SIG-M5 treated with dmso at 0.1 percent for 504 hours (cell line): ENCODE measurements at regions not wholly inside any gene's neighbourhood (a gene's known extent, or its start where the extent isn't known, plus 50 kb on each side); places are given as distances from the start of the nearest gene placed in this dataset.
"Not testable (repeated sequence)": the region's sequence is repeated elsewhere in the genome, so short reads cannot be mapped to it uniquely, and the experiment has no call there.

Source experiments
- DNase-seq: peaks from one replicate; lab custom pipeline; 2025; ENCODE audit not compliant: unreplicated experiment; lab: John Stamatoyannopoulos, UW

- DNase-seq = no peak
Measured at GRCh38 chr2:77720115-77720514, 197.9 kb upstream of the LRRTM4 start.

- DNase-seq = no peak
Measured at GRCh38 chr2:77721593-77721992, 199.4 kb upstream of the LRRTM4 start.

GRCh38 chr2:77725045-77725444 lies 202.9 kb upstream of the LRRTM4 start:
- no peak for DNase-seq

- not testable (repeated sequence) for DNase-seq
Measured at GRCh38 chr2:77734662-77735340, 212.6 kb upstream of the LRRTM4 start.

GRCh38 chr2:77737236-77737635 lies 215.1 kb upstream of the LRRTM4 start:
- no peak for DNase-seq

- DNase-seq = no peak
Measured at GRCh38 chr2:77746780-77747179, 224.6 kb upstream of the LRRTM4 start.

GRCh38 chr2:77753710-77754345 lies 231.7 kb upstream of the LRRTM4 start:
- DNase-seq = not testable (repeated sequence)

- no peak for DNase-seq
Measured at GRCh38 chr2:77767388-77768076, 245.4 kb upstream of the LRRTM4 start.

- no peak for DNase-seq
Measured at GRCh38 chr2:77768508-77768907, 246.3 kb upstream of the LRRTM4 start.

GRCh38 chr2:77778917-77779316 lies 256.7 kb upstream of the LRRTM4 start:
- no peak for DNase-seq

GRCh38 chr2:77793500-77793899 lies 271.3 kb upstream of the LRRTM4 start:
- DNase-seq = not testable (repeated sequence)

- DNase-seq = no peak
Measured at GRCh38 chr2:77796397-77796796, 274.2 kb upstream of the LRRTM4 start.

- no peak for DNase-seq
Measured at GRCh38 chr2:77797088-77797487, 274.9 kb upstream of the LRRTM4 start.

- DNase-seq = no peak
Measured at GRCh38 chr2:77800410-77800809, 278.2 kb upstream of the LRRTM4 start.

- no peak for DNase-seq
Measured at GRCh38 chr2:77807531-77808215, 285.5 kb upstream of the LRRTM4 start.

- no peak for DNase-seq
Measured at GRCh38 chr2:77808599-77808998, 286.4 kb upstream of the LRRTM4 start.

GRCh38 chr2:77813599-77813998 lies 291.4 kb upstream of the LRRTM4 start:
- no peak for DNase-seq

- DNase-seq = no peak
Measured at GRCh38 chr2:77816618-77817017, 294.4 kb upstream of the LRRTM4 start.

GRCh38 chr2:77818186-77818585 lies 296.0 kb upstream of the LRRTM4 start:
- no peak for DNase-seq

GRCh38 chr2:77823028-77823427 lies 300.9 kb upstream of the LRRTM4 start:
- DNase-seq = no peak

GRCh38 chr2:77831060-77831459 lies 308.9 kb upstream of the LRRTM4 start:
- no peak for DNase-seq

- DNase-seq = no peak
Measured at GRCh38 chr2:77831471-77831870, 309.3 kb upstream of the LRRTM4 start.
